Stimulated activated CD8-positive, alpha-beta memory T cell treated with anti-CD3 and anti-CD28 coated beads, Interleukin-4, amount 100 ng/mL, for 48 hours (primary cell): ENCODE measurements at regions not wholly inside any gene's neighbourhood (a gene's known extent, or its start where the extent isn't known, plus 50 kb on each side); places are given as distances from the start of the nearest gene placed in this dataset.
"Not testable (repeated sequence)": the region's sequence is repeated elsewhere in the genome, so short reads cannot be mapped to it uniquely, and the experiment has no call there.

Experiments used
- DNase-seq: peaks from one replicate; pipeline ENCODE4 v3.0.0-alpha.2; 2020

DNA sequence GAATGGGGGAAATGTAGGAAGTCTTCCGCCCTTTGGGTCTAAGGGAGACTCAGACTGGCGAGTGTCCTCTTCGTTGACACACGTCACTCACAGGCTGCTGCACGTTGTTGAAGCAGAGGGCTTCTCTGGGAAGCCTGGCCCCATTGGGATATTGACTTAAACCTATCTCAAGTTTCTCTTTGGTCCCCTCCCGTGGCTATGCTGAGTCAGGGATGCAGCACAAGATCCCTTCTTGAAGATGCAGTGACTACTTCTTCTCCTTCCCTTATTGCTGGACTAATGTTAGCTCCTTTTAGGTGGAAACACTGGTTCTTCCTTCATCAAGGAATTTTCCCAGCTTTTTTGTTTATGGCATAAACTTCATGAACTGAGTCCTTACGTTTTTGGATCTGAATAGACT is 89.8 kb upstream of the CCDC71L start:
- no peak for DNase-seq

DNA sequence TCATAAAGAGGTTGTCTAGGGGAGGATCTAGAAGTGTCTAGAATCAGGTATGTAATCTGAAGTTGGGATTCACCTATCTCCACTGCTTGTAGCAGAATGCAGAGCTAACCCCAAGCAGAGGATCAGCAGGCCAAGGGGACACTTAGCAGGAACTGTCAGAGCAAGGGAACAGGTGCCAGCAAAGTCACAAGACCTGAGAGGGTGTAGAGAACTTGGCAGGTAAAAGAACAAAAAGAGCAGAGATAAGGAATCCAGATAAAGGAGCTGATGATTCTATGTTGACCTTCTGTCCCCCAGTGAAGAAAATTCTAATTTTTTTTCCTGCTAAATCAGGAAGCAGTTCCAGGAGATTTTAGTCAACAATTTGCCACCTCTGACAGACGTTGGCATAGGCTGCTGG is 91.4 kb upstream of the CCDC71L start:
- no peak for DNase-seq

- DNase-seq, result not testable (repeated sequence)
Measured at GRCh38 chr7:106755024-106755423, 94.1 kb upstream of the CCDC71L start.

DNA sequence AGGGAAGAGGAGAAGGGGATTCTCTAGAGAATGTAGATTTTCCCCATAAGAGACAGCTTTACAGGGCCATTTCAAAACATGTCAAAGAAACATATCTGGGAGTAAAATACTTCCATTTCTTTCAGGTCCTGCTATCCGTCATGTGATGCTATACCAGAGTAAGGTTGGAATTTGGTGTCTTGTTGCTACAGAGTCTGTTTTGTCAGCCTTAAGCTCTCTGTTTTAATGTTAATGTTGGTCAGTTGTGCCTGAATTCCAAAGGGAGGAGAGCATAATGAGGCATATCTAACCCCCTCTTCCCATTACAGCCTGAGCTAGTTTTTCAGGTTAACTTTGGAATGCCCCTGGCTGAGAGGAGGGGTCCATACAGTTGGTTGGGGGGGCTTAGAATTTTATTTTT is 94.7 kb upstream of the CCDC71L start:
- DNase-seq, result no peak

DNA sequence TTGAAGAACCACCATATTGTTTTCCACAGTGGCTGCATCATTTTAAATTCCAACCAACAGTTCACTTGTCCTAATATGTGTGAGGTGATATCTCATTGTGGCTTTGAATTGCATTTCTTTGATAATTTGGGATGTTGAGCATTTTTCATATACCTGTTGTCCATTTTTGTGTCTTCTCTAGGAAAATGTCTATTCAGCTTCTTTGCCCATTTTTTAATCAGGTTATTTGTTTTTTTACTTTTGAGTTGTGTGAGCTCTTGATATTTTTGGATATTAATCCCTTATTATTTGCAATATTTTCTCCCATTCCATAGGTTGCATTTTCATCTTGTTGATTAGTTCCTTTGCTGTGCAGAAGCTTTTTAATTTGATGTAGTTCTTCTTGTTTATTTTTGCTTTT is 95.1 kb upstream of the CCDC71L start:
- DNase-seq, result no peak

DNA sequence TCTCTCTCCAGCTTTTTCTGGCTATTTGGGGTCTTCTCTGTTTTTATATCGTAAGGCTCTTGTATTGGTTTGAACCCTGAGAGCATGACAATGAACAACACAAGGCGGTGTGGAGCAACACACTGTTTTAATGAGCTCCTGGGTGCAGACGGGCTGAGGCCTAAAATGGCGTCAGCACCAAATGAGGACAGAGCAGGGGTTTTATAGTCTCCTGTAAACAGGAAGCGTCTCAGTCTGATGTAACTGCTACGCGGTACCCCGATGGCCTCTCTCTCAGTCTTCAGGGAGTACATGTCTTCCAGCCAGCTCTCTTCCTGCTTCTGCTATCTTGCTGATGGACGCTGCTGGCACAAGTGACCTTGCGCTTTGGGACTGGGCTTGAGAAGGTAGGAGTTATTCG is 95.9 kb upstream of the CCDC71L start:
- no peak for DNase-seq

- no peak for DNase-seq
Measured at GRCh38 chr7:106757846-106758245, 96.9 kb upstream of the CCDC71L start.

- not testable (repeated sequence) for DNase-seq
Measured at GRCh38 chr7:106762845-106763244, 101.9 kb upstream of the CCDC71L start.

GRCh38 chr7:106763717-106764116 is 101.4 kb upstream of the PIK3CG start:
- DNase-seq, result no peak

- no peak for DNase-seq
Measured at GRCh38 chr7:106765727-106766355, 99.2 kb upstream of the PIK3CG start.

- DNase-seq, result no peak
Measured at GRCh38 chr7:106766551-106766950, 98.5 kb upstream of the PIK3CG start.

DNA sequence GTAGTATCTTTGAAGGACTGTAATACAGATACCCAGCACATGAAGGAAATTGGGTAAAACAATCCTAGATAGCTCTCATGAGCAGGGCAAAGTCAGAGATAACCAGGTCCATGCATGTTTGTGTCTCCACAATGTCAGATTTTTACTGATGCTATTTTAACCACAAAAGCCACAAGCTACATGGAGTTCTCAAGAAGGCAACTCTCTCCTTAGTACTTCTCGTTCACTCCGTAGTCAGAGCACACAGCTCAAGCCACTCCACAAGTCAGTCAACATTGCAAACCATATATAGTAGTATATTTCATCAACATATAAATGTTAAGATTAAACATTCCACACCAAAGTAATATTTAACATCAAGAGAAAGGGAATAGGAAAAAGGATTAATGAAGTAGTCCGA is 98.0 kb upstream of the PIK3CG start:
- DNase-seq, result no peak

GRCh38 chr7:106767498-106768323 is 97.4 kb upstream of the PIK3CG start:
- DNase-seq, result no peak

- no peak for DNase-seq
Measured at GRCh38 chr7:106768324-106768751, 96.7 kb upstream of the PIK3CG start.

DNA sequence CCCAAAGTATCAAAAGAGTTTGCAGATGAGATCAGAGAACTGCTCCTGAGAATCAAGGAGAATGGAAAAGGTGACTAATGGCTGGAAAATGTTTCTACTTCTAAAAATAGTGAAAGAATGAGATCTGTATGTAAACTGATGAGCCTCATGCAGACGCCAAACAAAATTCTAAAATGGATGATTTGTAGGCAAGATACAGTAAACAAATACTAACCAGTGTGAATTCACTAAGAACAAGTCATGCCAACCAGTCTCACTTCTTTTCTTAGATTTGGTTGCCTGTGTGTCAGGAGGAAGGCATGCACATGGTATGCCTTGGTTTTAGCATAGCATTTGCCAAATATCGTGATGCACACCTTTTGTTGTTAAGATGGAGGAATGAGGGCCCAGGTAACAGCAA is 94.9 kb upstream of the PIK3CG start:
- no peak for DNase-seq

GRCh38 chr7:106772655-106773108 is 92.4 kb upstream of the PIK3CG start:
- DNase-seq, result no peak

DNA sequence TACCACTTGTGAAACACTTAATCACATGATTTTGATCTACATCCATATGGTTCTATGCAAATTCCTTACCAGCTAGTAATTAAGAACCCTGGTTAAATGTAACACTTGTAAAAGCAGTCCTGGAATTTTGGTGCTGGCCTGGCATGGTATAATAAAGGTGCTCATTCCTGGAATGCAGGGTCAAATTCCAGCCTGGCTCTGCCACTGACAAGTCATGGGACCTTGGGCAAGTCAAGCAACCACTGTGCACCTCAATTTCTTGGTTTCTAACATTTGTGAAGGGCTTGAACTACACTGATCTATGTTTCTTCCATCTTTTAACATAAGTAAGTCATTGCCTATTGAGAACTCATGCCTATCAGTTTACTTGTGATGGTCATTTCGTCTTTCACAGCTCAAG is 91.9 kb upstream of the PIK3CG start:
- no peak for DNase-seq

GRCh38 chr7:106773721-106774120 is 91.4 kb upstream of the PIK3CG start:
- DNase-seq, result no peak

DNA sequence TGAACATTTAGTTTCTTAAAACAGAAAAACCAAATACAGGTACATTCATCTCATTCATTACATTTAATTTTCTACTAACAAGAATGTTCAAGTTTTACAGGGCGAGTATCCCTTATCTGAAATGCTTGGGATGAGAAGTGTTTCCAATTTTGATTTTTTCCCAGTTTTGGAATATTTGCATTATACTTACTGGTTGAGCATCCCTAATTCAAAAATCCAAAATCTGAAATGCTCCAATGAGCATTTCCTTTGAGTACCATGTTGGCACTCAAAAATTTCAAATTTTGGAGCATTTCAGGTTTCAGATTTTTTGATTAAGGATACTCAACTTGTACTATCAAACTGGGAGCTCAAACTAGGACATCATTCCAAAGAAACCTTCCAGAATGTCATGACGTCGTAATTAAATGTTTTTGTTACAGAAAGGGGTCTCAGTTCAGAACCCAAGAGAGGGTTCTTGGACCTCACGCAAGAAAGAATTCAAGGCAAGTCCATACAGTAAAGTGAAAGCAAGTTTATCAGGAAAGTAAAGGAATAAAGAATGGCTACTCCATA is 90.8 kb upstream of the PIK3CG start:
- no peak for DNase-seq

DNA sequence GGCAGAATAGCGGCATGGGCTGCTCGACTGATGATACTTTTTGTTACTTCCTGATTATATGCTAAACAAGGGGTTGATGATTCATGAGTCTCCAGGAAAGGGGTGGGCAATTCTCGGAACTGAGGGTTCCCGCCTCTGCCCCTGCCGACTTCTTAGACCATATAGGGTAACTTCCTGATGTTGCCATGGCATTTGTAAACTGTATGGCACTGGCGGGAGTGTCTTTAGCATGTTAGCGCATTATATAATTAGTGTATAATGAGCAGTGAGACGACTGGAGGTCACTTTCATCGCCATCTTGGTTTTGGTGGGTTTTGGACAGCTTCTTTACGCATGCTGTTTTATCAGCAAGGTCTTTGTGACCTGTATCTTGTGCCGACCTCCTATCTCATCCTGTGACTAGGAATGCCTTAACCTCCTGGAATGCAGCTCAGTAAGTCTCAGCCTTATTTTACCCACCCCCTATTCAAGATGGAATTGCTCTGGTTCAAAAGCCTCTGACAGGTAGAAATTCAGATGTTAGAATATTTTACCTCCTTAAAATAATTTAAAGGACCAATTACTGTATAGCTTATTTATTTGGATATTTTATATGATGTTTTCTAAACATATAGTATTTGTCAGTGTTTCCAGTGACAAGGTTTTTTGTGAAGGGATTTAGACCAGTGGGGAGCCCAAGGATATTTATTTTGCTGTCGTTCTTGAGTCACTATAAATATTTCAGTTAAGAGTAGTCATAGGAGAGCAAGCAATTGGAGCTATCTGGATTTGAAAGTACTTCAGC is 90.1 kb upstream of the PIK3CG start:
- DNase-seq, result peak; percentile 69

DNA sequence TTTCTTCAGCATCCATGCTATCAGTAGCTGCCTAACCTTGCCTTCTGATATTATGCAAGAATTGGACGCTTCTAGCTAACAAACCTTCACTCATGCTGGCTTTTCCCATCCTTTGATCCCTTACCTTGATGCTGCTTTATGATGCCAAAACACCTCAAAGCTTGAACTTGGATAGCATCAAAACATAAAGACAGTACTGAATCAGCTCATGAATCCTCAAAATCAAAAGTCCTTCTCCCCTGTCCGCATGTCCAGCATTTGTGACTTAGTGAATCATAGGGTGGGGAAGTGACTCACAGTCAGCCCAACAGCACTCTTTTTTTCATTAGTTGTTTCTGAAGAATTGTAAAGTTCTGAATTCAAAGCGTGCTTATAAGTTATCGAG is 89.5 kb upstream of the PIK3CG start:
- DNase-seq, result no peak

- DNase-seq, result no peak
Measured at GRCh38 chr7:106775975-106776607, 89.0 kb upstream of the PIK3CG start.
